ENCODE measurements at regions not wholly inside any gene's neighbourhood (a gene's known extent, or its start where the extent isn't known, plus 50 kb on each side); places are given as distances from the start of the nearest gene placed in this dataset.
A peak's percentile ranks its signal among the peaks of the same experiment; 100 is the strongest.

- intact Hi-C loops (cut with DNase I; ENCODE audit: low total_unique reads) = no loop called here
- TF ChIP-seq CTCF (IDR thresholded peaks at IDR 0.05) = no peak
- no peak for TF ChIP-seq POLR2AphosphoS5 (IDR thresholded peaks at IDR 0.05)
- TF ChIP-seq EP300 (IDR thresholded peaks at IDR 0.05) = no peak
- TF ChIP-seq POLR2A (IDR thresholded peaks at IDR 0.05) = no peak
- H3K36me3 ChIP-seq = no peaks in the 10 kb centered on the region
- no peak overlapping the region for H3K27ac ChIP-seq
- DNase-seq = peak; percentile 38 to 48
- H3K27me3 ChIP-seq = no peaks in the 10 kb centered on the region
- H3K4me3 ChIP-seq = no peak overlapping the region
- H3K4me1 ChIP-seq = peaks cover 7 to 31% (median 14%) of the 10 kb centered on the region in 4 donors
- WGBS, 5 donors = 62 to 81% (median 66%) methylated on average over 9 of the region's 9 CpGs
- no peaks in the 10 kb centered on the region for H3K9me3 ChIP-seq
These were observed 100.2 kb upstream of the TLE3 start for GRCh38 chr15:70197945-70198361.

GRCh38 chr15:70197318-70197944 is 99.7 kb upstream of the TLE3 start:
- 78 to 87% (median 79%) methylated on average over 10 of the region's 10 CpGs for WGBS, 5 donors
- Histone ChIP-seq H3K9me3 (no peaks in the 10 kb centered on the region), H3K4me1 (peaks cover 7 to 31% (median 14%) of the 10 kb centered on the region in 4 donors), H3K4me3 (no peak overlapping the region), H3K27me3 (no peaks in the 10 kb centered on the region), H3K27ac (no peak overlapping the region), H3K36me3 (no peaks in the 10 kb centered on the region)
- TF ChIP-seq EP300 (IDR thresholded peaks at IDR 0.05) (no peak), POLR2AphosphoS5 (IDR thresholded peaks at IDR 0.05) (no peak), CTCF (IDR thresholded peaks at IDR 0.05) (no peak), POLR2A (IDR thresholded peaks at IDR 0.05) (no peak)
- intact Hi-C loops (cut with DNase I; ENCODE audit: low total_unique reads) = no loop called here
- DNase-seq = no peak

GRCh38 chr15:70196372-70197316 is 98.9 kb upstream of the TLE3 start:
- no peaks in the 10 kb centered on the region for H3K36me3 ChIP-seq
- H3K27me3 ChIP-seq = no peaks in the 10 kb centered on the region
- peaks cover 7 to 31% (median 14%) of the 10 kb centered on the region in 4 donors for H3K4me1 ChIP-seq
- H3K9me3 ChIP-seq = peaks cover 0 to 5% (median 5%) of the 10 kb centered on the region in 4 donors
- H3K27ac ChIP-seq = peak overlapping the region in 4 of 5 donors; percentile 24 to 67 (median 59)
- peak; percentile 34 to 75 for DNase-seq
- intact Hi-C loops (cut with DNase I; ENCODE audit: low total_unique reads) = no loop called here
- 69 to 84% (median 73%) methylated on average over 8 to 21 of the region's 21 CpGs for WGBS, 5 donors
- H3K4me3 ChIP-seq = no peak overlapping the region
- TF ChIP-seq EP300 (IDR thresholded peaks at IDR 0.05) (no peak), POLR2A (IDR thresholded peaks at IDR 0.05) (no peak), CTCF (IDR thresholded peaks at IDR 0.05) (no peak), POLR2AphosphoS5 (IDR thresholded peaks at IDR 0.05) (no peak)

GRCh38 chr15:70195587-70196305 is 98.0 kb upstream of the TLE3 start:
- Histone ChIP-seq H3K27ac (peak overlapping the region in 4 of 5 donors; percentile 24 to 67 (median 59)), H3K27me3 (no peaks in the 10 kb centered on the region), H3K4me1 (peaks cover 7 to 31% (median 14%) of the 10 kb centered on the region in 4 donors), H3K36me3 (no peaks in the 10 kb centered on the region), H3K4me3 (no peak overlapping the region), H3K9me3 (peaks cover 0 to 8% (median 8%) of the 10 kb centered on the region in 4 donors)
- 63 to 81% (median 71%) methylated on average over 11 to 13 of the region's 13 CpGs for WGBS, 5 donors
- intact Hi-C loops (cut with DNase I; ENCODE audit: low total_unique reads) = no loop called here
- peak; percentile 37 to 83 for DNase-seq
- TF ChIP-seq EP300 (IDR thresholded peaks at IDR 0.05) (peak; percentile 38), POLR2AphosphoS5 (IDR thresholded peaks at IDR 0.05) (peak; percentile 53 to 66 (median 66)), POLR2A (IDR thresholded peaks at IDR 0.05) (no peak)

Measured in stomach (tissue), 8 donors.